Sigmoid colon (tissue), 6 donors: ENCODE measurements at regions not wholly inside any gene's neighbourhood (a gene's known extent, or its start where the extent isn't known, plus 50 kb on each side); places are given as distances from the start of the nearest gene placed in this dataset.

ENCODE experiments used
- DNase-seq: peaks from one replicate; pipeline ENCODE4 v3.0.0-alpha.2; 2019
- H3K27ac ChIP-seq, 4 donors: fragments of 200-600 bp; sonication (generic); one replicate each; pipeline ENCODE4 v1.5.1; 2016 to 2019; ENCODE audit warnings: mild to moderate bottlenecking in 1 of 4
- H3K27me3 ChIP-seq, 3 donors: fragments of 200-600 bp; sonication (generic); one replicate each; pipeline ENCODE4 v1.5.1; 2019; ENCODE audit warnings: mild to moderate bottlenecking in 1 of 3
- H3K36me3 ChIP-seq, 4 donors: fragments of 200-600 bp; sonication (generic); one replicate each; pipeline ENCODE4 v1.5.1; 2016 to 2019
- H3K4me1 ChIP-seq, 4 donors: fragments of 200-600 bp; sonication (generic); one replicate each; pipeline ENCODE4 v1.5.1; 2017 to 2019
- H3K4me3 ChIP-seq, 4 donors: fragments of 200-600 bp; sonication (generic); one replicate each; pipeline ENCODE4 v1.5.1; 2017 to 2019; ENCODE audit warnings: mild to moderate bottlenecking in 2 of 4, moderate library complexity in 1 of 4
- H3K9me3 ChIP-seq, 4 donors: fragments of 200-600 bp in 3 of 4; sonication (generic) in 3 of 4; one replicate each; pipeline versions ENCODE4 v1.5.1 to v1.6.1; 2013 to 2019
- EP300 ChIP-seq, 4 donors: sonication (generic); formaldehyde crosslinking; IDR thresholded peaks; one replicate each; pipeline ENCODE4 v1.6.1; 2017; ENCODE audit warnings: antibody characterized with exemption in 4 of 4
- POLR2A ChIP-seq, 2 donors: fragments of 450-650 bp; IDR thresholded peaks; one replicate each; pipeline ENCODE4 v1.6.1; 2016; ENCODE audit warnings: antibody characterized with exemption in 2 of 2, mild to moderate bottlenecking in 2 of 2, moderate library complexity in 2 of 2
- POLR2AphosphoS5 ChIP-seq, 4 donors: sonication (generic); formaldehyde crosslinking; IDR thresholded peaks; one replicate each; pipeline ENCODE4 v1.6.1; 2017; ENCODE audit warnings: antibody characterized with exemption in 4 of 4
- WGBS, 2 donors: extraction: QIAGEN DNeasy Blood & Tissue Kit; methylation state at CpG; one replicate each; pipeline ENCODE4 v1.1.7; 2013; 5-methylcytosine and 5-hydroxymethylcytosine counted together
- intact Hi-C: fragments of 100-400 bp; cut with DNase I; formaldehyde crosslinking; loops from one replicate; pipeline ENCODE4 v1.15.1; 2023
- TF ChIP-seq, protein P1 (sequence below), 4 experiments: fragments of 450-650 bp in 3 of 4; fragments of 200-600 bp in 1 of 4; IDR thresholded peaks; one replicate each; pipeline ENCODE4 v1.5.1; 2016 to 2019; ENCODE audit warnings: antibody characterized with exemption in 4 of 4, mild to moderate bottlenecking in 3 of 4, moderate library complexity in 2 of 4
- donor health status: healthy with polysubstance abuse.
- donor health status: healthy.

DNA sequence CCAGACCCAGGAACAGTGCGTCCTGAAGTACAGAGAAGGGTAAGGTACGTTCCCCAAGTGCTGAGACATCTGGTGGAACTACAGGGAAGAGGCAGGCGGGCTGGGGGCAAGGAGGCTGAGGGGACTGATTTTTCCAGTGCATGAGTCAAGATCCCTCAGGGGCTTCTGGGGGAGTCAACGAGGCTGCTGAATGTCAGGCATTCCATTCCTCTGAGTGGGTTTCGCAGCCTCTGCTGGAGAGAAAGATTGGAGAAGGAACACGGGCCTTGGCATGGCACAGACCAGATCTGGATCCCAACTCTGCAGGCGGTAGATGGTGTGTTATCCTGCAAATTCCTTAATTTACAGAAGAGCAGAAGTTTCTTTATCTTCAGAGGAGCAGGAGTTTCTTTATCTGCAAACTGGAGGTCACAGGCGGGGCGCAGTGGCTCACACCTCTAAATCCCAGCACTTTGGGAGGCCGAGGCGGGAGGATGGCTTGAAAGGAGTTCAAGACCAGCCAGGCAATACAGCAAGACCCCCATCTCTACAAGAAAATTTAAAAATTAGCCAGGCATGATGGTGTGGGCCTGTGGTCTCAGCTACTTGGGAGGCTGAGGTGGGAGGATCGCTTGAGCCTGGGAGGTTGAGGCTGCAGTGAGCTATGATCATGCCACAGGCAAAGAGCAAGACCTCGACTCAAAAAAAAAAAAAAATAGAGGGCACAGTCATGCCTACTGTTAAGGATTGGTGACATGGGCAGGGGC, 132.6 kb upstream of the MAP1LC3B2 start:
- 83 to 87% methylated on average over 13 of the region's 13 CpGs for WGBS, 2 donors
- intact Hi-C loops = no loop called here
- DNase-seq = peak; percentile 85

DNA sequence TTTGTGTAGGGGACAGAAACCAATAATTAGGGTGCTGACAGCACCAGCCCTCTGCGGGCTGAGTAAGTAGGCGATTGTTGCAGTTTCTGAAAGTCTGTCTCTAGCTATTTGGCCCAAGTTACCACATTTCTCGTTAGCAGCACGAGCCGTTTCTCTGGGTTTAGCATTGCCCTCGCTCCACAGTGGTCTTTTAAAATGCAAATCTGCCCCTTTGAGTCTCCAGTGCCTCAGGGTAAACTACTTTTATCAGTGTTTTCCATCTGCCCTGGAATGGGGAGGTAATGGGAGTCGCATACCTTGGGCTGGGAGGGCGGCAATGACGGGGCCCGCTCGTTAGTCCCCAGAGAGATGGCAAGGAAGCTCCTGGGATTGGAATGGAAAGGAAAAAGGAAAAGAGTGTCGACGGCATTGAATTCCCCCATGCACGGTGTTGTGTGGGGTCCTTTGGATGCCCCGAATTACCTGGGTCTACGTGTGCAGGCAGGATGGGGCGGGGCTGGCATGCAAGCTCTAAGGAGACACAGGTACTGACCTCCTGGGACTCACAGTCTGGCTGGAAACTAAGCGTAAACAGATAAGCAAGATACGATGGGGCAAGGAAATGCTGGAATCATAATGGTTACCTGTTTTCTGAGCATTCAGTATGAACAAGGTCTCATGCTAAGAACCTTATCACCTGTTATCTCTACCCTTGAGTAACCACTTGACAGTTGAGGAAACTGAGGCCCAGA, 131.8 kb upstream of the MAP1LC3B2 start:
- no peak overlapping the region for H3K27ac ChIP-seq
- intact Hi-C loops = no loop called here
- H3K4me1 ChIP-seq = peaks cover 0 to 28% (median 21%) of the 10 kb centered on the region in 4 donors
- peaks cover 0 to 3% (median 0%) of the 10 kb centered on the region in 4 donors for H3K9me3 ChIP-seq
- no peak for DNase-seq
- TF ChIP-seq POLR2AphosphoS5 (IDR thresholded peaks at IDR 0.05) = no peak
- TF ChIP-seq EP300 (IDR thresholded peaks at IDR 0.05) = no peak
- no peak for TF ChIP-seq POLR2A (IDR thresholded peaks at IDR 0.05)
- TF ChIP-seq, protein P1, sequence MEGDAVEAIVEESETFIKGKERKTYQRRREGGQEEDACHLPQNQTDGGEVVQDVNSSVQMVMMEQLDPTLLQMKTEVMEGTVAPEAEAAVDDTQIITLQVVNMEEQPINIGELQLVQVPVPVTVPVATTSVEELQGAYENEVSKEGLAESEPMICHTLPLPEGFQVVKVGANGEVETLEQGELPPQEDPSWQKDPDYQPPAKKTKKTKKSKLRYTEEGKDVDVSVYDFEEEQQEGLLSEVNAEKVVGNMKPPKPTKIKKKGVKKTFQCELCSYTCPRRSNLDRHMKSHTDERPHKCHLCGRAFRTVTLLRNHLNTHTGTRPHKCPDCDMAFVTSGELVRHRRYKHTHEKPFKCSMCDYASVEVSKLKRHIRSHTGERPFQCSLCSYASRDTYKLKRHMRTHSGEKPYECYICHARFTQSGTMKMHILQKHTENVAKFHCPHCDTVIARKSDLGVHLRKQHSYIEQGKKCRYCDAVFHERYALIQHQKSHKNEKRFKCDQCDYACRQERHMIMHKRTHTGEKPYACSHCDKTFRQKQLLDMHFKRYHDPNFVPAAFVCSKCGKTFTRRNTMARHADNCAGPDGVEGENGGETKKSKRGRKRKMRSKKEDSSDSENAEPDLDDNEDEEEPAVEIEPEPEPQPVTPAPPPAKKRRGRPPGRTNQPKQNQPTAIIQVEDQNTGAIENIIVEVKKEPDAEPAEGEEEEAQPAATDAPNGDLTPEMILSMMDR (IDR thresholded peaks at IDR 0.05) = no peak
- no peak overlapping the region for H3K4me3 ChIP-seq
- WGBS, 2 donors = 86 to 88% methylated on average over 19 of the region's 19 CpGs
- H3K36me3 ChIP-seq = no peaks in the 10 kb centered on the region
- no peaks in the 10 kb centered on the region for H3K27me3 ChIP-seq

More for the DNA sequence above, 132.6 kb upstream of the MAP1LC3B2 start:
- Histone ChIP-seq H3K27ac (peak overlapping the region; percentile 6 to 47 (median 34)), H3K4me3 (no peak overlapping the region), H3K27me3 (no peaks in the 10 kb centered on the region), H3K36me3 (no peaks in the 10 kb centered on the region), H3K9me3 (no peaks in the 10 kb centered on the region), H3K4me1 (peaks cover 0 to 22% (median 18%) of the 10 kb centered on the region in 4 donors)
- TF ChIP-seq, protein P1 (IDR thresholded peaks at IDR 0.05) = no peak
- TF ChIP-seq POLR2AphosphoS5 (IDR thresholded peaks at IDR 0.05) (peak in 3 of 4 donors; percentile 13 to 64 (median 39)), EP300 (IDR thresholded peaks at IDR 0.05) (no peak)

DNA sequence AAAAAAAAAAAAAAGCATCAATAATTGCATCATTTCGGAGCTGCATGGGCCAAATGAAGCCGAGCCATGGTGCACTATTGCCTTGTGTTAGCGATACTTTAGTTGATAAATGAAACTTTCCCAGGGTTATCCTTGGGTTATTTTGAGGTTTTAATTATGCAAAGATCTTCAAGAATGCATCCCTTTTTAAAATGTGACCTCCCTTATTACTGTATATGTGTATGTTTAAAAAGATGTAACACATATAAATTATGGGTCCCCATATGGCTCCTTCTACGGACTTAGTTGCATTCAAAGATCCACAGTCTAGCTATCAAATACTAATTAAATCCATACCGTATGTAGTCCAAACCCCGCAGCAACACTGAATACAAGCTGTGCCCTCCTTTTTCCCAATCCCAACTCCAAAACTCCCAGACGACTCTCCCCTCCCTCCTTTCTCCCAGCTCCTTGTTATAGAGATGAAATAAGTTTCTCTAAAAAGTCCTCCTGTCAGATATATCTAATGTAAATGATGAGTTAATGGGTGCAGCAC, 129.3 kb upstream of the MAP1LC3B2 start:
- Histone ChIP-seq H3K4me3 (no peak overlapping the region), H3K36me3 (no peaks in the 10 kb centered on the region), H3K4me1 (peaks cover 0 to 37% (median 28%) of the 10 kb centered on the region in 4 donors), H3K9me3 (peaks cover 0 to 7% (median 0%) of the 10 kb centered on the region in 4 donors), H3K27ac (no peak overlapping the region), H3K27me3 (no peaks in the 10 kb centered on the region)
- intact Hi-C loops = loop anchor here (5.0 kb wide), 2 partner anchors 102 to 113 kb away; no protein-coding TSS in a partner anchor
- WGBS, 2 donors = 90 to 95% methylated on average over 7 of the region's 7 CpGs
- no peak for DNase-seq
- TF ChIP-seq POLR2AphosphoS5 (IDR thresholded peaks at IDR 0.05) (no peak), POLR2A (IDR thresholded peaks at IDR 0.05) (no peak)
- TF ChIP-seq, protein P1 (IDR thresholded peaks at IDR 0.05) = no peak

DNA sequence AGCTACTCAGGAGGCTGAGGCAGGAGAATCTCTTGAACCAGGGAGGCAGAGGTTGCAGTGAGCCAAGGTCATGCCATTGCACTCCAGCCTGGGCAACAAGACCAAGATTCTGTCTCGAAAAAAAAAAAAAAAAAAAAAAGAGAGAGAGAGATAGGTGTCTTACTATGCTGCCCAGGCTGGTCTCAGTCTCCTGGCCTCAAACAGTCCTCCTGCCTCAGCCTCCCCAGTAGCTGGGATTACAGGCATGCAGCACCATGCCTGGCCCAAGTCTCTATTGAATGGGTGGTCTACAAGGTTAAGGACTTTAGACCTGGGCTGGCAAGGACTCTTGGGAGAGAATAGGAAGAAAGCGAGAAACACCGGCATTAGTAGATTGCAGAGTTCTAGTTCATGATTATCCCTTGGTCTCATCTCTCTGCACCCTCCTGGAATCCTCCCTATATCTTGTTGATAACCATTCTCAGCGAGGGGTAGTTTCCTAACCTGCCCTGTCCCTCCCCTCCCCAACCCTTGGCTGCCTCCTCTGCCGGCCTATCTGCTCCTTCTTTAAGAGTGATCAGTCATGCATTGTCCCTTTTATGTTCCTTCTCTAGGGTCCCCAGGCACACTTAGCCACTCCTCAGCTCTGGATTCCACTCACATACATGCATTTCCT, 128.1 kb upstream of the MAP1LC3B2 start:
- DNase-seq = no peak
- H3K27me3 ChIP-seq = no peaks in the 10 kb centered on the region
- no peak overlapping the region for H3K4me3 ChIP-seq
- no peak for TF ChIP-seq POLR2AphosphoS5 (IDR thresholded peaks at IDR 0.05)
- TF ChIP-seq, protein P1 (IDR thresholded peaks at IDR 0.05) = no peak
- TF ChIP-seq POLR2A (IDR thresholded peaks at IDR 0.05) = no peak
- no peak for TF ChIP-seq EP300 (IDR thresholded peaks at IDR 0.05)
- peaks cover 0 to 40% (median 31%) of the 10 kb centered on the region in 4 donors for H3K4me1 ChIP-seq
- H3K9me3 ChIP-seq = peaks cover 0 to 7% (median 0%) of the 10 kb centered on the region in 4 donors
- no peak overlapping the region for H3K27ac ChIP-seq
- no peaks in the 10 kb centered on the region for H3K36me3 ChIP-seq
- intact Hi-C loops = loop anchor here (5.0 kb wide), 2 partner anchors 101 to 114 kb away; no protein-coding TSS in a partner anchor
- 96 to 97% methylated on average over 5 of the region's 5 CpGs for WGBS, 2 donors
